ENCODE measurements at regions not wholly inside any gene's neighbourhood (a gene's known extent, or its start where the extent isn't known, plus 50 kb on each side); places are given as distances from the start of the nearest gene placed in this dataset.

- Histone ChIP-seq H3K27me3 (ENCODE audit: control insufficient read depth in 1 of 2, insufficient read depth in 2 of 2, low read length in 2 of 2) (no peaks in the 10 kb centered on the region), H3K4me3 (replicated peaks in 1 of 3; ENCODE audit: insufficient read depth in 1 of 3, low read depth in 2 of 3, low read length in 3 of 3) (no peak overlapping the region), H3K4me2 (ENCODE audit: low read depth, low read length) (no peak overlapping the region), H2AFZ (ENCODE audit: low read length) (no peak overlapping the region), H3K9ac (ENCODE audit: insufficient read depth, low read depth, low read length) (no peak overlapping the region), H4K20me1 (ENCODE audit: insufficient read depth, low read length) (no peaks in the 10 kb centered on the region), H3K9me3 (ENCODE audit: low read length) (no peaks in the 10 kb centered on the region; the same call in 1 of the 2 replicates), H3K79me2 (ENCODE audit: insufficient read depth, low read length) (no peaks in the 10 kb centered on the region), H3K4me1 (ENCODE audit: insufficient read depth, low read length) (no peaks in the 10 kb centered on the region), H3K27ac (ENCODE audit: extremely low read length, insufficient read depth, low read length) (no peak overlapping the region), H3K36me3 (replicated peaks in 1 of 2; ENCODE audit: control insufficient read depth in 1 of 2, insufficient read depth in 2 of 2, low read length in 2 of 2) (no peaks in the 10 kb centered on the region)
- in situ Hi-C loops (cut with HindIII; ENCODE audit: extremely low pct_ligation_motif_present, low pct_unique_long_range_greater_than_20kb): no loop called here
- WGBS (ENCODE audit: low lambda C conversion rate): 17% methylated on average over 2 of the region's 2 CpGs
- no peak for ATAC-seq
- no peak for FAIRE-seq
- TF ChIP-seq KDM3A (CRISPR knock-in tag; IDR thresholded peaks at IDR 0.05; ENCODE audit: low read depth) (no peak), MAFF (IDR thresholded peaks at IDR 0.05; ENCODE audit: low read depth, low read length) (peak; percentile 31; the same call in 1 of the 2 replicates), MAFK (conservative IDR thresholded peaks at IDR 0.05 in 1 of 2, IDR thresholded peaks at IDR 0.05 in 1 of 2; ENCODE audit: low read length in 2 of 2) (peak in 1 of 2 experiments; percentile 54; a peak in 2 of 4 replicates)
- no peak for DNase-seq (ENCODE audit: low spot score)
- POLR2A ChIA-PET: no interaction called here
- intact Hi-C loops (cut with micrococcal nuclease; ENCODE audit: unreplicated experiment): no loop called here
- CTCF ChIA-PET (ENCODE audit: low intra/inter-chr PET ratio, low total read pairs): no interaction called here
- BruUV-seq (replicated peaks): no TSS peak
Observed at GRCh38 chrX:126733874-126734273, 85.7 kb upstream of the PRR32 start.

All from HepG2 (cell line).